Keratinocyte (primary cell): ENCODE measurements at regions not wholly inside any gene's neighbourhood (a gene's known extent, or its start where the extent isn't known, plus 50 kb on each side); places are given as distances from the start of the nearest gene placed in this dataset.

ENCODE experiments used
- DNase-seq: peaks from one replicate; pipeline ENCODE4 v3.0.0-alpha.2; 2011; ENCODE audit warnings: low read depth, missing footprints, low spot score
- FAIRE-seq: peaks from 2 replicates; lab custom pipeline; 2011; peaks lifted over from hg19 to GRCh38; lab: Jason Lieb, UNC
- H2AFZ ChIP-seq: 2 replicates; pipeline ENCODE4 v1.6.0; 2012; ENCODE audit warnings: low read length, control low read depth, inconsistent platforms; ENCODE audit not compliant: control insufficient read depth
- H3K27ac ChIP-seq: 2 replicates; pipeline ENCODE4 v1.5.1; 2011; ENCODE audit warnings: low read length; ENCODE audit not compliant: control insufficient read depth, insufficient read depth
- H3K27me3 ChIP-seq: 3 replicates; pipeline ENCODE4 v1.6.0; 2011; ENCODE audit warnings: low read length; ENCODE audit not compliant: control insufficient read depth, insufficient read depth; ENCODE audit errors: extremely low read depth
- H3K36me3 ChIP-seq, 2 experiments: 2 replicates in 1 of 2; 3 replicates in 1 of 2; pipeline ENCODE4 v1.5.1; 2011; ENCODE audit warnings: low read length in 2 of 2, mild to moderate bottlenecking in 1 of 2; ENCODE audit not compliant: control insufficient read depth in 2 of 2, insufficient read depth in 2 of 2; ENCODE audit errors: extremely low read depth in 1 of 2
- H3K4me1 ChIP-seq: 3 replicates; pipeline ENCODE4 v1.5.1; 2011; ENCODE audit warnings: low read length; ENCODE audit not compliant: control insufficient read depth, insufficient read depth; ENCODE audit errors: extremely low read depth
- H3K4me2 ChIP-seq: 3 replicates; pipeline ENCODE4 v1.6.0; 2011; ENCODE audit warnings: low read depth, low read length; ENCODE audit not compliant: control insufficient read depth, insufficient read depth; ENCODE audit errors: extremely low read depth
- H3K4me3 ChIP-seq, 3 experiments: fragments of 200-600 bp in 1 of 3; sonication (generic) in 1 of 3; 2 replicates in 2 of 3; 3 replicates in 1 of 3; pipeline ENCODE4 v1.5.1; 2011 to 2016; ENCODE audit warnings: low read length in 3 of 3, mild to moderate bottlenecking in 3 of 3, control low read depth in 2 of 3, inconsistent platforms in 1 of 3, low read depth in 1 of 3, mixed read lengths in 1 of 3, mixed run types in 1 of 3, moderate library complexity in 1 of 3; ENCODE audit not compliant: control insufficient read depth in 2 of 3, insufficient read depth in 2 of 3; ENCODE audit errors: extremely low read depth in 1 of 3
- H3K79me2 ChIP-seq: 2 replicates; pipeline ENCODE4 v1.6.0; 2012; ENCODE audit warnings: low read length; ENCODE audit not compliant: control insufficient read depth, insufficient read depth
- H3K9ac ChIP-seq: 3 replicates; pipeline ENCODE4 v1.6.0; 2011; ENCODE audit warnings: low read length; ENCODE audit not compliant: control insufficient read depth, insufficient read depth; ENCODE audit errors: extremely low read depth
- H3K9me1 ChIP-seq: 3 replicates; pipeline ENCODE4 v1.6.0; 2011; ENCODE audit warnings: low read length; ENCODE audit not compliant: control insufficient read depth, insufficient read depth; ENCODE audit errors: extremely low read depth
- H3K9me3 ChIP-seq: 2 replicates; pipeline ENCODE4 v1.5.1; 2012; ENCODE audit warnings: low read depth, low read length; ENCODE audit not compliant: control insufficient read depth
- H4K20me1 ChIP-seq: 3 replicates; pipeline ENCODE4 v1.6.0; 2011; ENCODE audit warnings: low read length; ENCODE audit not compliant: control insufficient read depth, insufficient read depth; ENCODE audit errors: extremely low read depth
- CTCF ChIP-seq, 3 experiments: IDR thresholded peaks in 1 of 3; conservative IDR thresholded peaks in 1 of 3; optimal IDR thresholded peaks in 1 of 3; 2 replicates in 2 of 3; 3 replicates in 1 of 3; pipeline versions ENCODE3 to v1.5.1; 2011; ENCODE audit warnings: low read length in 3 of 3, mild to moderate bottlenecking in 3 of 3, moderate library complexity in 2 of 3, control low read depth in 1 of 3, inconsistent platforms in 1 of 3; ENCODE audit not compliant: insufficient read depth in 2 of 3; ENCODE audit errors: extremely low read depth in 1 of 3
- EZH2 ChIP-seq: IDR thresholded peaks from one replicate; pipeline ENCODE4 v1.6.1; 2012; ENCODE audit warnings: inconsistent platforms, mild to moderate bottlenecking, low read length, moderate library complexity
- dilution Hi-C: fragments of 300-500 bp; cut with MboI; formaldehyde crosslinking; loops from one replicate; pipeline ENCODE4 v1.7.0; 2020; ENCODE audit warnings: low sequenced_read_pairs; ENCODE audit not compliant: extremely low pct_ligation_motif_present

GRCh38 chr5:173670130-173670651 is 53.7 kb upstream of the BOD1 start:
- no peak for FAIRE-seq
- Histone ChIP-seq H3K79me2 (no peaks in the 10 kb centered on the region), H3K9me3 (no peaks in the 10 kb centered on the region), H3K27ac (no peak overlapping the region), H2AFZ (no peak overlapping the region), H3K4me1 (no peaks in the 10 kb centered on the region), H3K4me3 (no peak overlapping the region), H3K9me1 (no peaks in the 10 kb centered on the region), H3K36me3 (no peaks in the 10 kb centered on the region), H3K27me3 (peaks cover 10% of the 10 kb centered on the region), H4K20me1 (no peaks in the 10 kb centered on the region), H3K4me2 (no peak overlapping the region), H3K9ac (no peak overlapping the region)
- DNase-seq: no peak
- TF ChIP-seq EZH2 (no peak), CTCF (optimal IDR thresholded peaks at IDR 0.05 in 1 of 3, IDR thresholded peaks at IDR 0.05 in 1 of 3, conservative IDR thresholded peaks at IDR 0.05 in 1 of 3; ENCODE audit: extremely low read depth in 1 of 3, insufficient read depth in 2 of 3, low read length in 3 of 3) (no peak)
- dilution Hi-C loops: no loop called here

DNA sequence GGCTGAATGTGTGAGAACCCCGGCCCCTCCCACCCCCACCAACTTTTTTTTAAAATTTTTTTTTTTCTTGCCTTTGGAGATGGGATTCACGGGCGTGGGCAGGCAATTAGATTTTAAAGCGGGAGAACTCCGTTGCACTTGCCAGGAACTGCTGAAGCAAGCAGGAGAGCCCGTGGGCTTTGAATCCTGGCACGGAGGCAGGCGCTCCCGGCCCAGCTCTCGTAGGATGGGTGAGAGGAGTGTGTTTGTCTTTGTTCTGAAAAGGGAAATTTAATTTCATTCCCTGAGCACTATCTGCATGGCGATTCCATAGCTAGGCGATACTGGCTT is 54.3 kb upstream of the BOD1 start:
- Histone ChIP-seq H3K4me2 (peak overlapping the region; percentile 30), H3K9me1 (no peaks in the 10 kb centered on the region), H3K9ac (no peak overlapping the region), H3K4me3 (no peak overlapping the region), H3K27me3 (peaks cover 10% of the 10 kb centered on the region), H3K36me3 (no peaks in the 10 kb centered on the region), H3K4me1 (no peaks in the 10 kb centered on the region), H2AFZ (no peak overlapping the region), H3K79me2 (no peaks in the 10 kb centered on the region), H3K9me3 (no peaks in the 10 kb centered on the region), H3K27ac (no peak overlapping the region), H4K20me1 (no peaks in the 10 kb centered on the region)
- TF ChIP-seq EZH2: no peak
- DNase-seq (no peak), FAIRE-seq (no peak)
- dilution Hi-C loops: no loop called here
